ENCODE measurements at regions not wholly inside any gene's neighbourhood (a gene's known extent, or its start where the extent isn't known, plus 50 kb on each side); places are given as distances from the start of the nearest gene placed in this dataset.
A peak's percentile ranks its signal among the peaks of the same experiment; 100 is the strongest.

GRCh38 chr11:134578807-134579723 is 167.0 kb upstream of the B3GAT1 start:
- TF ChIP-seq EP300 (IDR thresholded peaks at IDR 0.05; ENCODE audit: low read depth) (no peak), POLR2A (IDR thresholded peaks at IDR 0.05) (no peak), POLR2AphosphoS5 (IDR thresholded peaks at IDR 0.05) (no peak)
- TF ChIP-seq, protein P1, sequence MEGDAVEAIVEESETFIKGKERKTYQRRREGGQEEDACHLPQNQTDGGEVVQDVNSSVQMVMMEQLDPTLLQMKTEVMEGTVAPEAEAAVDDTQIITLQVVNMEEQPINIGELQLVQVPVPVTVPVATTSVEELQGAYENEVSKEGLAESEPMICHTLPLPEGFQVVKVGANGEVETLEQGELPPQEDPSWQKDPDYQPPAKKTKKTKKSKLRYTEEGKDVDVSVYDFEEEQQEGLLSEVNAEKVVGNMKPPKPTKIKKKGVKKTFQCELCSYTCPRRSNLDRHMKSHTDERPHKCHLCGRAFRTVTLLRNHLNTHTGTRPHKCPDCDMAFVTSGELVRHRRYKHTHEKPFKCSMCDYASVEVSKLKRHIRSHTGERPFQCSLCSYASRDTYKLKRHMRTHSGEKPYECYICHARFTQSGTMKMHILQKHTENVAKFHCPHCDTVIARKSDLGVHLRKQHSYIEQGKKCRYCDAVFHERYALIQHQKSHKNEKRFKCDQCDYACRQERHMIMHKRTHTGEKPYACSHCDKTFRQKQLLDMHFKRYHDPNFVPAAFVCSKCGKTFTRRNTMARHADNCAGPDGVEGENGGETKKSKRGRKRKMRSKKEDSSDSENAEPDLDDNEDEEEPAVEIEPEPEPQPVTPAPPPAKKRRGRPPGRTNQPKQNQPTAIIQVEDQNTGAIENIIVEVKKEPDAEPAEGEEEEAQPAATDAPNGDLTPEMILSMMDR (IDR thresholded peaks at IDR 0.05) = peak in 4 of 5 experiments; percentile 20 to 27 (median 21)
- Histone ChIP-seq H3K27ac (no peak overlapping the region), H3K9me3 (no peaks in the 10 kb centered on the region), H3K36me3 (no peaks in the 10 kb centered on the region), H3K4me3 (no peak overlapping the region), H3K27me3 (peaks cover 22% of the 10 kb centered on the region), H3K4me1 (peaks cover 0 to 3% (median 0%) of the 10 kb centered on the region in 4 donors)
- peak; percentile 35 for DNase-seq
- intact Hi-C loops (cut with DNase I; ENCODE audit: low total_unique reads) = no loop called here
- 79 to 80% methylated on average over 1 to 22 of the region's 22 CpGs for WGBS, 2 donors (ENCODE audit: low coverage in 1 of 2)
- in situ Hi-C loops (cut with MboI; ENCODE audit: low pct_ligation_motif_present in 1 of 4, low pct_unique_long_range_greater_than_20kb in 1 of 4, low sequenced_read_pairs in 3 of 4) = loop anchor here in 1 of 4 donors (25.0 kb wide), 1 partner anchor 92 kb away; no protein-coding TSS in a partner anchor

GRCh38 chr11:134577751-134578395 is 165.8 kb upstream of the B3GAT1 start:
- intact Hi-C loops (cut with DNase I; ENCODE audit: low total_unique reads) (no loop called here), in situ Hi-C loops (cut with MboI; ENCODE audit: low pct_ligation_motif_present in 1 of 4, low pct_unique_long_range_greater_than_20kb in 1 of 4, low sequenced_read_pairs in 3 of 4) (loop anchor here in 1 of 4 donors (25.0 kb wide), 1 partner anchor 91 kb away; no protein-coding TSS in a partner anchor)
- DNase-seq = no peak
- H3K9me3 ChIP-seq = no peaks in the 10 kb centered on the region
- peaks cover 22% of the 10 kb centered on the region for H3K27me3 ChIP-seq
- no peaks in the 10 kb centered on the region for H3K36me3 ChIP-seq
- no peak overlapping the region for H3K4me3 ChIP-seq
- H3K4me1 ChIP-seq = no peaks in the 10 kb centered on the region
- TF ChIP-seq POLR2A (IDR thresholded peaks at IDR 0.05) (no peak), POLR2AphosphoS5 (IDR thresholded peaks at IDR 0.05) (no peak), EP300 (IDR thresholded peaks at IDR 0.05; ENCODE audit: low read depth) (no peak)
- TF ChIP-seq, protein P1 (IDR thresholded peaks at IDR 0.05) = no peak
- no peak overlapping the region for H3K27ac ChIP-seq
- 81 to 83% methylated on average over 6 to 13 of the region's 13 CpGs for WGBS, 2 donors (ENCODE audit: low coverage in 1 of 2)

DNA sequence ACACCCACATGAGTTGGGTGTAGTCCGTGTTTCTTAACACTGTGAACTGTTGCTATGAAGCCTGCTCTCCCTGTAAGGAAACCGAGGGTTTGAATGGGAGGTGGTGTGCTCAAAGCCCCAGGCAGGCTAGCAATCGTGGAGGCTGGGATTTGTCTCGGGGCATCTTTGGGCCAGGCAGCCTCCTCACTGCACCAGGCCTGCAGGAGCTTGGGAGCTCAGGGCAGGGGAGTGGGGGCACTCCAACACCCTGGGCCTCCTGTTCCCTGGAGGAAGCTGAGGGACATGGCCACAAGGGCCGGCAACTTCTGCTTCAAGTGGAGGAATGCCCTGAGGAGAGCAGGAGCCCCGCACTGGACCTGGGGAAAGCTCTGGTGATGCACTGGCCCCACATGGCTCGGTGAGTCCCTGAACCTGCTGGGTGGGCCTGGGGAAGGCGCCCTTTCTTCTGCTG is 164.7 kb upstream of the B3GAT1 start:
- in situ Hi-C loops (cut with MboI; ENCODE audit: low pct_ligation_motif_present in 1 of 4, low pct_unique_long_range_greater_than_20kb in 1 of 4, low sequenced_read_pairs in 3 of 4) (loop anchor here in 1 of 4 donors (25.0 kb wide), 1 partner anchor 89 kb away; no protein-coding TSS in a partner anchor), intact Hi-C loops (cut with DNase I; ENCODE audit: low total_unique reads) (no loop called here)
- H3K27ac ChIP-seq = no peak overlapping the region
- WGBS, 2 donors (ENCODE audit: low coverage in 1 of 2) = 75% methylated on average over 6 of the region's 8 CpGs; no CpG with 5 or more reads in 1 of the 2 donors
- DNase-seq = no peak
- H3K4me3 ChIP-seq = no peak overlapping the region
- H3K9me3 ChIP-seq = no peaks in the 10 kb centered on the region
- H3K4me1 ChIP-seq = no peaks in the 10 kb centered on the region
- peaks cover 22% of the 10 kb centered on the region for H3K27me3 ChIP-seq
- no peaks in the 10 kb centered on the region for H3K36me3 ChIP-seq
- TF ChIP-seq POLR2A (IDR thresholded peaks at IDR 0.05) (no peak), EP300 (IDR thresholded peaks at IDR 0.05; ENCODE audit: low read depth) (no peak), POLR2AphosphoS5 (IDR thresholded peaks at IDR 0.05) (no peak)
- TF ChIP-seq, protein P1 (IDR thresholded peaks at IDR 0.05) = no peak

- WGBS, 2 donors (ENCODE audit: low coverage in 1 of 2) = 84 to 89% methylated on average over 4 to 9 of the region's 9 CpGs
- intact Hi-C loops (cut with DNase I; ENCODE audit: low total_unique reads) = no loop called here
These were observed 164.2 kb upstream of the B3GAT1 start for GRCh38 chr11:134576286-134576685.

More at GRCh38 chr11:134576286-134576685, 164.2 kb upstream of the B3GAT1 start:
- in situ Hi-C loops (cut with MboI; ENCODE audit: low pct_ligation_motif_present in 1 of 4, low pct_unique_long_range_greater_than_20kb in 1 of 4, low sequenced_read_pairs in 3 of 4) = loop anchor here in 1 of 4 donors (25.0 kb wide), 1 partner anchor 89 kb away; no protein-coding TSS in a partner anchor
- Histone ChIP-seq H3K4me1 (no peaks in the 10 kb centered on the region), H3K4me3 (no peak overlapping the region), H3K9me3 (no peaks in the 10 kb centered on the region), H3K27me3 (peaks cover 22% of the 10 kb centered on the region), H3K27ac (no peak overlapping the region), H3K36me3 (no peaks in the 10 kb centered on the region)
- no peak for DNase-seq
- TF ChIP-seq, protein P1 (IDR thresholded peaks at IDR 0.05) = no peak
- TF ChIP-seq POLR2A (IDR thresholded peaks at IDR 0.05) = no peak
- no peak for TF ChIP-seq EP300 (IDR thresholded peaks at IDR 0.05; ENCODE audit: low read depth)
- no peak for TF ChIP-seq POLR2AphosphoS5 (IDR thresholded peaks at IDR 0.05)
